Fibroblast of lung (primary cell): ENCODE measurements at regions not wholly inside any gene's neighbourhood (a gene's known extent, or its start where the extent isn't known, plus 50 kb on each side); places are given as distances from the start of the nearest gene placed in this dataset.

ENCODE experiments used
- DNase-seq, 2 donors: peaks; one replicate each; pipeline versions ENCODE4 v3.0.0 to v3.0.0-alpha.2; 2010; ENCODE audit warnings: low read depth in 2 of 2
- H2AFZ ChIP-seq: 2 replicates; pipeline ENCODE4 v1.5.1; 2012; ENCODE audit warnings: low read length, control low read depth, inconsistent platforms
- H3K27ac ChIP-seq: 2 replicates; pipeline ENCODE4 v1.5.1; 2011; ENCODE audit warnings: low read length, control low read depth; ENCODE audit not compliant: insufficient read depth
- H3K27me3 ChIP-seq: 2 replicates; pipeline ENCODE4 v1.5.1; 2011; ENCODE audit warnings: mild to moderate bottlenecking, low read length; ENCODE audit not compliant: control insufficient read depth, insufficient read depth
- H3K36me3 ChIP-seq: 2 replicates; pipeline ENCODE4 v1.5.1; 2011; ENCODE audit warnings: low read length; ENCODE audit not compliant: control insufficient read depth, insufficient read depth
- H3K4me1 ChIP-seq: 2 replicates; pipeline ENCODE4 v1.5.1; 2011; ENCODE audit warnings: low read length; ENCODE audit not compliant: control insufficient read depth, insufficient read depth; ENCODE audit errors: extremely low read depth
- H3K4me2 ChIP-seq: 2 replicates; pipeline ENCODE4 v1.5.1; 2011; ENCODE audit warnings: low read length, control low read depth; ENCODE audit not compliant: insufficient read depth; ENCODE audit errors: extremely low read depth
- H3K4me3 ChIP-seq, 4 experiments: fragments of 200-600 bp in 1 of 4; sonication (generic) in 1 of 4; replicated peaks in 1 of 4; 2 replicates each; pipeline ENCODE4 v1.5.1; 2011 to 2016; ENCODE audit warnings: low read length in 4 of 4, low read depth in 3 of 4, mild to moderate bottlenecking in 3 of 4, control low read depth in 2 of 4, inconsistent platforms in 1 of 4, mixed read lengths in 1 of 4; ENCODE audit not compliant: insufficient read depth in 1 of 4; ENCODE audit errors: control extremely low read depth in 1 of 4
- H3K79me2 ChIP-seq: 2 replicates; pipeline ENCODE4 v1.5.1; 2012; ENCODE audit warnings: mild to moderate bottlenecking, low read length, inconsistent platforms; ENCODE audit not compliant: control insufficient read depth, insufficient read depth
- H3K9ac ChIP-seq: 2 replicates; pipeline ENCODE4 v1.5.1; 2011; ENCODE audit warnings: mild to moderate bottlenecking, low read length, control low read depth; ENCODE audit not compliant: insufficient read depth
- H3K9me3 ChIP-seq: 2 replicates; pipeline ENCODE4 v1.5.1; 2012; ENCODE audit warnings: low read depth, low read length; ENCODE audit not compliant: control insufficient read depth, insufficient read depth
- H4K20me1 ChIP-seq: 2 replicates; pipeline ENCODE4 v1.5.1; 2011; ENCODE audit warnings: low read length; ENCODE audit not compliant: control insufficient read depth, insufficient read depth; ENCODE audit errors: extremely low read depth
- CTCF ChIP-seq, 2 donors: IDR thresholded peaks in 1 of 2; conservative IDR thresholded peaks in 1 of 2; 1 replicate in 1 of 2; 2 replicates in 1 of 2; pipeline ENCODE4 v1.5.1; 2011 to 2012; ENCODE audit warnings: low read length in 2 of 2, control low read depth in 1 of 2, inconsistent platforms in 1 of 2, low read depth in 1 of 2, mild to moderate bottlenecking in 1 of 2
- EZH2 ChIP-seq: IDR thresholded peaks from 2 replicates; pipeline ENCODE4 v1.5.1; 2012; ENCODE audit warnings: low read length, control low read depth, mild to moderate bottlenecking; ENCODE audit errors: missing control alignments

DNA sequence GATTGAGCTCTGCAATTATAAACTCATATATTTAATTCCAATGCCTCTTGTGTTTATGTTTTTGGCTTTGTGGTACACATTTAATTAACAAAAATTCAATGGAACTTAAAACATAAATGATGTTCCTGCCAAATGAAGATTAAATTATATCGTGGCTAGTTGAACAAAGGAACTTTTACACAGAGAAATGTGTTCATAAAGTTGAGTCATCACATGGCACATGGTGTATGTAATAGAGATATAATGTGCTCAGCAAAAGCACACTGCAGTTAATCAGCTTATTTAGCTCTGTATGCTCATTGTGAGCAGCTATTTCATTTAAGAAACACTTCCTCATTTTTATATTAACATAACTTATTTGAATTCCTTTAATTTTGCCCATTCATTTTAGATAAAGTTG is 1295.6 kb upstream of the CITED2 start:
- H3K4me2 ChIP-seq = no peak overlapping the region
- no peaks in the 10 kb centered on the region for H3K4me1 ChIP-seq
- H3K79me2 ChIP-seq = no peaks in the 10 kb centered on the region
- peak; percentile 51 to 74 for DNase-seq
- H3K9me3 ChIP-seq = no peaks in the 10 kb centered on the region
- no peak for TF ChIP-seq CTCF (conservative IDR thresholded peaks at IDR 0.05 in 1 of 2, IDR thresholded peaks at IDR 0.05 in 1 of 2; ENCODE audit: low read depth in 1 of 2, low read length in 2 of 2)
- no peak for TF ChIP-seq EZH2
- H3K27me3 ChIP-seq = no peaks in the 10 kb centered on the region
- no peaks in the 10 kb centered on the region for H4K20me1 ChIP-seq
- H3K4me3 ChIP-seq = no peak overlapping the region
- no peak overlapping the region for H3K9ac ChIP-seq
- H2AFZ ChIP-seq = peak overlapping the region; percentile 13
- H3K27ac ChIP-seq = no peak overlapping the region
- H3K36me3 ChIP-seq = no peaks in the 10 kb centered on the region

GRCh38 chr6:140669321-140669720 is 1294.9 kb upstream of the CITED2 start:
- Histone ChIP-seq H3K4me1 (no peaks in the 10 kb centered on the region), H3K27ac (no peak overlapping the region), H3K36me3 (no peaks in the 10 kb centered on the region), H3K27me3 (no peaks in the 10 kb centered on the region), H3K9ac (no peak overlapping the region), H3K9me3 (no peaks in the 10 kb centered on the region), H4K20me1 (no peaks in the 10 kb centered on the region), H3K4me2 (no peak overlapping the region), H3K4me3 (no peak overlapping the region), H3K79me2 (no peaks in the 10 kb centered on the region), H2AFZ (no peak overlapping the region)
- DNase-seq = peak; percentile 14 to 65
- no peak for TF ChIP-seq EZH2
- TF ChIP-seq CTCF (conservative IDR thresholded peaks at IDR 0.05 in 1 of 2, IDR thresholded peaks at IDR 0.05 in 1 of 2; ENCODE audit: low read depth in 1 of 2, low read length in 2 of 2) = no peak

DNA sequence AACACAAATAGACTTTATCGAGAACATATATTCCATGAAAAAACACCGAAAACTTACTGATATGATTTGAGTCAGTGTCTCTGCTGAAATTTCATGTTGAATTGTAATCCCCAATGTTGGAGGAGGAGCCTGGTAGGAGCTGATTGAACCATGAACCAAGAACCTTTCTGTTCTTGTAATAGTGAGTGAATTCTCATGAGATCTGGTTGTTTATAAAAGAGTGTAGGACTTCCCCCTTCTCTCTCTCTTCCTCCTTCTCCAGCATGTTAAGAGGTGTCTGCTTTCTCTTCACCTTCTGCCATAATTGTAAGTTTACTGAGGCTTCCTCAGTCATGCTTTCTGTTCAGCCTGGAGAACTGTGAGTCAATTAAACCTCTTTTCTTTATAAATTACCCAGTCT is 1289.3 kb upstream of the CITED2 start:
- Histone ChIP-seq H3K4me1 (no peaks in the 10 kb centered on the region), H3K4me3 (no peak overlapping the region), H3K9ac (no peak overlapping the region), H2AFZ (no peak overlapping the region), H3K4me2 (no peak overlapping the region), H3K79me2 (no peaks in the 10 kb centered on the region), H3K27me3 (no peaks in the 10 kb centered on the region), H3K27ac (no peak overlapping the region), H3K9me3 (no peaks in the 10 kb centered on the region), H3K36me3 (no peaks in the 10 kb centered on the region), H4K20me1 (no peaks in the 10 kb centered on the region)
- no peak for DNase-seq
- TF ChIP-seq EZH2 (no peak), CTCF (conservative IDR thresholded peaks at IDR 0.05 in 1 of 2, IDR thresholded peaks at IDR 0.05 in 1 of 2; ENCODE audit: low read depth in 1 of 2, low read length in 2 of 2) (no peak)
